GM18519 (cell line): ENCODE measurements at regions not wholly inside any gene's neighbourhood (a gene's known extent, or its start where the extent isn't known, plus 50 kb on each side); places are given as distances from the start of the nearest gene placed in this dataset.
"Not testable (repeated sequence)": the region's sequence is repeated elsewhere in the genome, so short reads cannot be mapped to it uniquely, and the experiment has no call there.

Experiments
- ATAC-seq: cut with Tn5 transposase; IDR thresholded peaks from one replicate; pipeline ENCODE4 v1.9.1; 2021; ENCODE audit warnings: mild to moderate bottlenecking, moderate library complexity; ENCODE audit not compliant: unreplicated experiment, low FRiP score

DNA sequence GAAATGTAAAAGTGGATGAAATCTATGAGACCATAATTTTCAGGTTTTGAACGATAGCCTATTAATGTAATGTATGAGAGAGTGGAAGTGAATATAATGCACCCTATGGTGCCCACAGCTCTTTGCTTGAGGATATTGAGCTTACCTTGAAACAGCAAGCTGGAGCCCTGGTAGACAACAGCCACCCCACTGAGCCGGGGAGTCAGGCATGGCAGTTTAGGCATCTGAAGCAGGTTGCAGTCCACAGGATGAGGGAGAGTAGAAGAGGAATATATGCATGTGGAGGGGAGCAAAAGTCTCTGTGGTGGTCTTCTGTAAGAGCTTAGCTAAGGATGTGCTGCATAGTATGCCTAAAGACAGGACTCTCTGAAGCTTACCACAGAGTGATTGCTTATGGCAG, 817.3 kb downstream of the DNAJB9 start:
- no peak for ATAC-seq

DNA sequence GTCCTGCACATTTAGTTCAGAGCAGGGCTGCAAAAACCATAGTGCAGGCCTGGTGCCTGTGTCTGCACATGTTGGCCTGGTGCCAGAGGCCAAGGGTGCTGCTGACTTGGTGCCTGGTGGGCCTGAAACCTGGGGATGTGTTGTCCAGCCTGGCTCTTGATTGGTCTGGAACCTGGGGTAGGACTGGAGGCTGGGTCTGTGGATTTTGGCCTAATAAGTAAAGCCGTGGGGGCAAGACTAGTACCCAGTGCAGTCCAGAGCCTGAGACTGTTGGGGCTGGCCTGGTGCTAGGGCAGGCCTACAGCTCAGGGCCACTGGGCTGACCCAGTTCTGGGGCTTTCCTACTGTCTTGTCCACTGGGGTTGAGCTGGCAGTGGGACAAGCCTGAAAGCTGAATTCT, 817.9 kb downstream of the DNAJB9 start:
- ATAC-seq = no peak

DNA sequence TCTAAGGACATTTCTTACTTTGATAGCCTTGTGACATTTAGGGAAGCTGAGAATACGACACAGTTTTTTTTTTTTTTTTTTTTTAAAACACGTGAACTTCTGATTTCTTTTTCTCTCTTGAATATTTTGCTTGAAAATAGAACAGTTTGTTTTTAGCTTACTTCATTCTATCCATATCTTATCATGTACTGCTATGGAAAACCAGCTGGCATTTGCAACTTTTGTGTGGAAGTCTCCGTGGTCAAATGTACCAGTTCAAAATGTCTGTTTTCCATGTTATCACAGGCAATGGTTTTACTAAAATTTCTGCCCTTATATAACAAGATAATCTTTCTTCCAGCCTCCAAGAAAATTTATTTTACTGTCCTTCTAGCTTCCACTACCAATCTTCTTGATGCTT, 821.6 kb downstream of the DNAJB9 start:
- no peak for ATAC-seq

DNA sequence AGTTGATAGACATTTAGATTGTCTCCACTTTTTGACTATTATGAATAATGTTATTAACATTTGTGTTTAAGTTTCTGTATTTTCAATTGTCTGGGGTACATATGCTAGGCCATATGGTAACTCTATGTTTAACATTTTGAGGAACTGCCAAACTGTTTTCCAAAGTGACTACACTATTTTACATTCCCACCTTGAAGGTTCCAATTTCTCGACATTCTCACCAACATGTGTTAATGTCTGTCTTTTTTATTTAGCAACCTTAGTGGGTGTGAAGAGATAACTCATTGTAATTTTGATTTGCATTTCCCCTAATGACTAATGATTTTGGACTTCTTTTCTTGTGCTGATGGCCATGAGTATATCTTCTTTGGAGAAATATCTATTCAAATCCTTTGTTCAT, 832.4 kb downstream of the DNAJB9 start:
- ATAC-seq = no peak

DNA sequence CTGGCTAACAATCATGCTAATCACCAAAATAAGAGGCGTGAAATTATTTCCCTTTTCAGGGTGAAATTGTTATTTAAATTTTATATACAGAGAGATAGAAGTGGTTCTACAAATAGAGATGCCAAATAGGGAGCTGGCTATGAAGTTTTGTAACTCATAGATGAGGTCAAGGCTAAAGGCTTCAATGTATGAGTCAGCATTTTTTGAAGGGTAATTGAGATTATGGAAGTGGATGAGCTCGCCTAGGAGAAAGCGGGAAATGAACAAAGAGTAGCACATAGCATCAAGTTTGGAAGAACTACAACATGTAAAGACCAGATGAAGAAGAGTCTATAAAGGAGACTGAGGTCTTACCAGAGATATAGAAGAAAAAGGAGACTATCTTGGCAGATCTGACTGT, 838.1 kb downstream of the DNAJB9 start:
- no peak for ATAC-seq

DNA sequence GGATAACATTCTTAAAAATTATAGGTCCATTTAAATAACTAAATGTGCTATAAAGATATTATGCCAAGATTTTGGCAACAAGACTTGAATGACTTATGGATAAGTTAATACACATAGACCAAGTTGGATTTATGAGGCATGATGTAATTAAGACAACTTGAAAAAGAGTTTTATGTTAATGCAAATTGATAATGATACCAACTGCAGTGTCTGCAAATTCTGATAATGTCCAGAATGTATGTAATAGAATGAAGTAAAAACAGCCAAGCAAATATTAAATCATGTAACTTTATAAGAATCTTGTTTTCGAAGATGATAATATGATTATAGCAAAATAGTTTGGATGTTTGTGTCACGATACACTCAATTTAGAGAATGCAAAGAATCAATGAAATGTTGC, 868.3 kb downstream of the DNAJB9 start:
- no peak for ATAC-seq

DNA sequence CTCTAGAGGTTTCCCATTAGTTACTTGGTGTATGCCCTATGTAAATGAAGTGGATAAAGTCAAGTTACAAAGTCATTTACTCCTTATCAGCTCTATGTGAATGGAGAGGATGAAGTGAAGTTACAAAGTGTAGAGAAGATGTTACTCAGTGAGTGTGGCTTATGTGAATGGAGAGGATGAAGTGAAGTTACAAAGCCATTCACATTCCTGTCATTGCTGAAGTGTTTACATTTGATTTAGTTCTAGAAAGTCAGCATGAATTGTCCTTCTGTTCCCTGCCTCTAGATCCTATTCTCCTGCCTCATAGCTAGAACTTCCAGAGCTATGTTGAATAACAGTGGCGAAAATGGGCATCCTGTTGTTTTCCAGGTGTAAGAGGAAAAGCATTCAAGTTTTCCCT, 880.1 kb downstream of the DNAJB9 start:
- no peak for ATAC-seq

DNA sequence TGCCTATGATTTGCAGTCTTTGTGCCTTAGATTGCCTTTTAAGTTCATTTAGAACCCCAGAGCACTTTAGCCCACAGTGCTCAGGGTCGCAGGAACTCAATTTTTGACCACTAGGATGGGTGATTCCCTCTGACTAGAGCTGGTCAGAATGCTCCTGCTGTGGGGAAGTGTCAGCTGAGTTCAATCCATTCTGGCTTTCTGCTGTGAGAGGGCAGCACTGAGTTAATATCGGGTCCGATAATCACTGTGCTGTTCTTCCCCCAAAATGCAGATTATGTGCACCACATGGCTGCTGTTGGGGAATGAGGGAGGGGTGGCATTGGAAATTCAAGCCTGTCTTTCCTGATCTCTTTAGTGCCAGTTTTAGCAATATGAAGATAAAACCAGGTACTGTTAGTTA, 886.4 kb downstream of the DNAJB9 start:
- no peak for ATAC-seq

DNA sequence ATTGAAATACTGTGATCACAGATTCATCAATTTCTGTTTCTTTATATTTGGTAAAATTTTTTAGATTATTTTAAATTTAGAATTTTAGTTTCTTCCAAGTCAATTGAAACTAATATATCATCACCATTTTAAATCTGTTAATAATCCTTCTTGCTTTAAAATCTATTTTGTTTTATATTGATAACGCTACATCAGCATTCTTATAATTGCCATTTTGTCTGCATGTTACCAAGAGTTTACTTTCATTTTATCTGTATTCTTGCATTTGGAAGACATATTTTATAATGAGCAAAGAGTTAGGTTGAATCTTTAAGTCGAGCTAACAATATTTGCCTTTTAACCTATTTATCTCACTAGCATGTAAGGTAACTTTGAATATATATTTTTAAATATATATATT, 890.6 kb downstream of the DNAJB9 start:
- ATAC-seq = no peak

DNA sequence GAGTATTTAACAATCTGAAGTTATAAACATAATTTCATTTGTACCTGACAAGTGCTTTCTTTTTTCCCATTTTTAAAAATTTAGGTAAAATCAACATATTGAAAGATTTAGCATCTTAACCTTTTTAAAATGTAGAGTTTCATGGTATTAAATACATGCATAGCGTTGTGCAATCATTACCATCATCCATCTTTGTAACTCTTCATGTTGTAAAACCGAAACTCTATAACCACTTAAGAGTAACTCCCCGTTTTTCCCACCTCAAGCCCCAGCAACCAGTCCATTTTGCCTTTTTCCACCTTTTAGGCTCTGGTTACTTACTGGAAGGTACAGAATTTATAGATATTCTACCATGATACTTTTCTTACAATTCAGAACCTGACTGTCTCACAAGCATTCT, 892.5 kb downstream of the DNAJB9 start:
- ATAC-seq = no peak

DNA sequence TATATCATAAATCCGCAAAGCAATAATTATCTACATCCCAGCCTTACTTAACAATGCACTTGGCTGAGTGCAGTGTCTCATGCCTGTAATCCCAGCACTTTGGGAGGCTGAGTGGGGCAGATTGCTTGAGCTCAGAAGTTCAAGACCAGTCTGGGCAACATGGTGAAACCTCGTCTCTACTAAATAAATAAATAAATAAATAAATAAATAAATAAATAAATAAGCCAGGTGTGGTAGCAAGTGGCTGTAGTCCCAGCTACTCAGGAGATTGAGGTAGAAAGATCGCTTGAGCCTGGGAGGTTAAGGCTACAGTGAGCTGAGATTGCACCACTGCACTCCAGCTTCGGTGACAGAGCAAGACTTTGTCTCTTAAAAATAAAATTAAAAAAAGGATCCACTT, 898.1 kb downstream of the DNAJB9 start:
- not testable (repeated sequence) for ATAC-seq

DNA sequence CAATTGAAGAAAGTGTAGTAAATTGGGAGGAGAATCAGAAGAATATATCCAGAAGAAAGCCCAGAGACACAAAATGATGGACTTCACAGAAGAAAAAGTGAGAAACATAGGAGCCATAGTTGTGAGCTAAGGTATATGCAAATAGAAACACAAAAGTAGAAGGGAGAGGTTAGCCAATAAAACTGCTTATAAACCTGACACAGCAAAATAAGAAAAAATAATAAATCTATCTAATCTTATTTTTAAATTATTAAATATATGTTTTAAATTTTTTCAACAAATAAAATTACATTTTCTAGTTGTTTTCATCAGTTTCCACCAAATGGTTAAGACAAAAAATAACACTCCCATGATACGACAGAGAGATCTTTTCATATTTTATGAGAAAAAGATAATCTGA, 903.5 kb downstream of the DNAJB9 start:
- ATAC-seq = no peak

DNA sequence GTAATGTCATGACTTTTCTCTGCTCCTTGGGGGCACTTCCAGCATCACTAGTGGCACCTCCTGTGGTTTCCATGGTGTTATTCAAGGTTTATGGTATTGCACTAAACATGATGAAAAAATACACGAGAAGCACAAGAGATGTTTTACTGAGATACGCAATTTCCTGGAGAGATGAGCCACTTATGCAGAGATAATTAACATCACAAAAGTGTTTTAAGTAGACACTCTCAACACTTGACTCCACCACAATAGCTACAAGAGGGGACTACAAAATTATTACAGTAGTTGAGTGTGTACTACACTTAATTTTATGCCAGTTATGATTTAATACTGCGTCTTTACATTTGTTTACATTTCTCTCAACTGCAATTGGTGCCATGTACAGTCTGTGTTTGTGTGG, 906.7 kb downstream of the DNAJB9 start:
- ATAC-seq = no peak

DNA sequence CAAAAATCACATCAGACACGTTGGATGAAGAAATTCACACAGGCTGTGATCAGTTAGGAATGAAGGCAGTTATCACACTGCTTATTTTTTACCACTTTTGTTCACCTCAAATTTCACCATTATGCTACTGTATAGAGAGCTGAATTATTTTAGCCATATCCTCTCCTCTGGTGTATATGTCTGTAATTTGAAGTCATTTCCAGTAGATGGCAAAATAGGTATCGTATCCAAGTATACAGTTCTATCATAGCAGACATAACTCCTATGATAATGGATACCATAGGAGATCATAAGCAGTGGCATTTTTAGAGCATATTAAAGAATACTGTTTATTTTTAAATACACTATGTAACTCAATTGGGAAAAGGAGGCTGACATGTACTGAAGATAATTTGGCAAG, 909.7 kb downstream of the DNAJB9 start:
- ATAC-seq = no peak

DNA sequence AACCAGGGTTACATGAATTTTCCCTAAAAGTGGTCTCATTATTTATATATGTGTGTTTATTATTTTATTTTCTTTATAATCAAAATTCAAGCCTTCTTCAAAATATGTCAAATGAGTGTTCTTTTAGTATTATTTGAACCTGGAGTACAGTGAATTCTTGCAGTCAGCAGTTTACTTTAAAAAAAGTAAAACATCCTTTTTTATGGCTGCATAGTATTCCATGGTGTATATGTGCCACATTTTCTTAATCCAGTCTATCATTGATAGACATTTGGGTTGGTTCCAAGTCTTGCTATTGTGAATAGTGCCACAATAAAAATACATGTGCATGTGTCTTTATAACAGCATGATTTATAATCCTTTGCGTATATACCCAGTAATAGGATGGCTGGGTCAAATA, 920.9 kb downstream of the DNAJB9 start:
- ATAC-seq = not testable (repeated sequence)

DNA sequence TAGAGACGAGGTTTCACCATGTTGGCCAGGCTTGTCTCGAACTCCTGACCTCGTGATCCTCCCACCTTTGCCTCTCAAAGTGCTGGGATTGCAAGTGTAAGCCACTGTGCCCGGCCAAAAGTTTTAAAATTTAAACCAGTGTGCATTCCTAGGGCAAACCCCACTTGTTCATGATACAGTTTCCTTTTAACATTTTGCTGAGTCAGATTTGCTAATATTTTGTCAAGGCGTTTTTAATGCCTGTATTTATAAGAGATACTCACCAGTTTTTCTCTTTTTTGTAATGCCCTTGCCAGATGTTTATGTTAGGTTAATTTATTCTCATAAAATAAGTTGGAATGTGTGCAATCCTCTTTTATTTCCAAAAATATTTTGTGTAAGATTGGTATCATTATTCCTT, 927.4 kb downstream of the DNAJB9 start:
- ATAC-seq = no peak

DNA sequence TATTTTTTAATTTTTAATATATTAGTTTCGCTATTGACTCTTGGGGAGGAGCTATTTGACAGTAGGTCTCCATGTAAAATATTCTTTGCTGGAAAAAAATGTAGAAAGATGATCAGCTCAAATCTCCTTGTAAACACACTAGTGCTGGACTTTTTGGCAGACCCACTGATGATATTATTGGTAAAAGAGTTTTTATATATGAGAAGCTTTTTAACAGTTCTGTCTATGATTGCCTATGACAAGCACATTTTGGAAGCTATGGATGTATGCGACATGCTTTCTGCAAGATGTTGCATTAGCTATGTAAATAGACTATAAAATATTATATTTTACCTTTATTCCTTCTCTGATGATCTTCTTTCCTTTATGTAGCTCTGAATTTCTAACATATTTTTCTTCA, 928.5 kb downstream of the DNAJB9 start:
- no peak for ATAC-seq

DNA sequence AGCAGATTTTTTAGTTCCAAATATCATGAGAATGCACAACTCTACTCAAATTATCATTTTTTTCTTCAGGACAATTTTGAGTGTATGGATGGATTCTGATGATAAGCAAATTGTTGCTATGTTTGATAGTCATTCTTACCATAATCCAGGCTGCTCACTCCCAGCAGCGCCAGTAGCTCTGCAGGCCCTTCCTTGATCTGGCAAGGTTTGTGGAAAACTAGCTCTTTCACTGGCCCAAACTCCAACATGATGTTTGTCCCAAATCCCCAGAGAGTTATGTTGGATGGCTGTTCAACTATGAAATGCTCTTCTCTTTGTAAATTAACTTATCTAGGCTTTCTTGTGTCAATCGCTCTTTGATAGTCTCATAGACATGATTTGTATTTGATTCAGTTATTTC, 933.7 kb downstream of the DNAJB9 start:
- no peak for ATAC-seq

DNA sequence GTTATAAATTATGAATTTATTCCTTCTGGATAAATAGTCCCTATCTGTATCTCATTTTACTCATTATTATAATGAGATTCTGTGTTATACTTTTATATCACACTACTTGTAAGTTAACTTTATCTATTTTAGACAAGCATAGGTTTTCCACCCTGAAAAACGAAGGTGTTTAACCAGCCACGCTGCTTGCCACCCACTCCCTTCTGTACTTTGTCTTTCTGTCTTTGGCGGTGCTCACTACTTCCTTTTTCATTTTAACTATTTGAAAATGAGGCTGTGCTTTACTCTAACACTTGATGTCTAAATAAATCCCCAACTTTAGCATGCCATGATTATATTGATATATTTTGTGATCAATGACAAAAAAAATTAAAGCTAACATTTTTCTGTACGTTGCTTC, 952.9 kb downstream of the DNAJB9 start:
- no peak for ATAC-seq

DNA sequence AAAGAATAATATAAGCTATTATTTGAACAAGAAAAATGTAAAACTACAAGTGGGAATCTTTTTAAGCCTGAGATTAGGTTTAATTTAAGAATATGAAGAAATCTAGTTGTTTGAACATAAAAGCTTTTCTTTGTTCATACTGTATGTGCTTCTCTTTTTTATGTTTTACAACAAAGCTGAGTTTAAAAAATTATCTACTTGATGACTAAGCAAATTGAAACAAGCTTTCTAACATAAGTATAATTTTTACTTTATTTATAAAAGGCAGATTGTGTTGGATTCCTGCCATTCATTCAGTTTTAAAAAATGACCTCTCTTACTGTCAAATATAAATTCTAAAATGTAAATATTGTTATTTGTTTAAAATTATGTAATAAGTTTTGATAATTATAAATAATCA, 958.2 kb downstream of the DNAJB9 start:
- ATAC-seq = no peak

DNA sequence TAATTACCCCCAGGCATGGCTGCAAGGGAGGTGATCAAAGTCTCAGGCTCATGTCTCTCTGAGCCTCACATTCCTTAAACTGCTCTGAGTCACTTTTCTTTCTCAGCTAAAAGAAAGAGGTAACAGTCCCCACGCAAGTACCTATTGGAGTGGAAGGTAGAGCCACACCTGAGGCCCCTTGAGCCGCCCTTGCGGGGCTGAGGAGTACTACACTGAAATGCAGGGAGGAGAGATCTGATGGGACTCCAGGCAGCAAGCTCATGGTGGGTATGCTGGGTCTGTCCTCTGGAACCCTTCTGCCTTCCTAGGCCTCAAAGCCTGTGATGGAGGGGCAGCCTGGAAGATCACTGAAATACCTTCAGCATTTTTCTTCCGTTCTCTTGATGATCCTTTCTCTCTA, 960.0 kb downstream of the DNAJB9 start:
- ATAC-seq = no peak

DNA sequence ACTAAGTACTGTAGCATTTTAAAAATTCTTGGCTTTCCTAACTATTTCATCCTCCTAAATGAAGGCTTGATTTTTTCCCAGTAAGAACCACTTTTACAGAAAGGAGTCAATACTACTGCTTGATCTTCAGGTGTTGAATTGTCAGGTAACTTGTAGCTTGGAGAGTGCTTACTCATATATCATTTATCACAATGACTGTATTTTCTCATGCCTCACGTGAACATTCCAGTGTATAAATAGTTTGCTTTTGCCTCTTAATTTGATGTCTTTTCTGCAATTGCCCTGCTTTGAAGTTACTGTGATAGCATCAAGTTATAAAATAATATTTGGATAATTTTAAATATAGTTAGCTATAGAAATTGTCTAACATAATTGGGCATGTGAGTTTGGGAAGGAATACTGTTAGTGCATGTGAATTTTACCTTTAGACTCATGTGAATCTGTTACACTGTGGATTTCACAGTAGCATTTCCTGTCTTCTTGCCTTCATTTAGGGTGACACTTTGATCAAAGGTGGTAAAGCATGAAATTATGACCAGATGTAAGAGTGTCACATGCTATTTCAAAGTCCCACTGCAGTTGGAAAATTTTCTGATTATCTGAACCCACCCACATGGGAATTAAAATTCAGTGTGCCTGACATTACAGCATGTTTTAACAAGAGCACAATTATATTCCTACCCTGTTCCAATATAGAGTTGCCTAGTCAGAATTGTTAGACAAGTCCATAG, 962.8 kb downstream of the DNAJB9 start:
- ATAC-seq = no peak

DNA sequence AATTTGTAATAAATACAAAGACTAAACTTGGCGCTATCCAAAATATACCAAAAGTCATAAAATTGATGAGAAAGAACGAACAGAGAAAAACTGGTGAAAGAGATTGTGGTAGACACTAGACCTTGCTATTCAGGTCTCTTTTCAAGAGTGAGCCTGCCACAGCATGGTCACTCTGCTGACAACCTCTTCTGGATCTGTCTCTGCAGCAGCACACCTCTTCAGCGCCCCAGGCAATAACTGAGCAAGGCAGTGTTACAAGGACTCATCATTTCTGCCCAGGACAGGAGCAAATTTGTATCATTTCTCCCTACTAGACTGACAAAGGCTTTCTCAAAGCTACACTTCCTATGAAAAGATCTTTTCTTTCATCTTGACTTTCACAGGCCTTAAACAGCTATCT, 976.0 kb downstream of the DNAJB9 start:
- no peak for ATAC-seq
